ENCODE measurements at regions not wholly inside any gene's neighbourhood (a gene's known extent, or its start where the extent isn't known, plus 50 kb on each side); places are given as distances from the start of the nearest gene placed in this dataset.

DNA sequence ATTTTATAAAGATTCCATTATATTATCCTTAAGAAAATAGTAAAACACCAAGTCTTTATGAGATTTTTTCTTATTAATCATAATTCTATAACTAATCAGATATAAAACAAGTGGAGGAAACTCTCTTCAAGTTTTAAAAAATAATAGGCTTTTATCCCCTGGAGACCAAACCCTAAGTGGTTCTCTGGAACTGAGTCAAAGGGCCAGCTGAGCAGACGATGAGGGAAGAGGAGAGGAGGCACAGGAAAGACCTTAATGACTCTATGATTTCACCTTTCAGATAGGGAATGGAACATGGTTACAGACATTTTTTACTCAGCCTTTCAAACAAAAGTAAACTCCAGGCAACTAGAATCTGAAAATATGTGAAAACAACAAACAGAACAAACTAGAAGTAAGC lies 201.8 kb downstream of the SLC39A8 start:
- H3K4me3 Mint-ChIP-seq: no peak overlapping the region
- no peaks in the 10 kb centered on the region for H3K9me3 Mint-ChIP-seq
- no peaks in the 10 kb centered on the region for H3K27me3 Mint-ChIP-seq
- H3K27ac Mint-ChIP-seq: no peak overlapping the region
- no peaks in the 10 kb centered on the region for H3K36me3 Mint-ChIP-seq
- no peaks in the 10 kb centered on the region for H3K4me1 Mint-ChIP-seq (ENCODE audit: low read depth in 2 of 2)
- no peak for DNase-seq (ENCODE audit: low spot score)
- no peak for ATAC-seq

DNA sequence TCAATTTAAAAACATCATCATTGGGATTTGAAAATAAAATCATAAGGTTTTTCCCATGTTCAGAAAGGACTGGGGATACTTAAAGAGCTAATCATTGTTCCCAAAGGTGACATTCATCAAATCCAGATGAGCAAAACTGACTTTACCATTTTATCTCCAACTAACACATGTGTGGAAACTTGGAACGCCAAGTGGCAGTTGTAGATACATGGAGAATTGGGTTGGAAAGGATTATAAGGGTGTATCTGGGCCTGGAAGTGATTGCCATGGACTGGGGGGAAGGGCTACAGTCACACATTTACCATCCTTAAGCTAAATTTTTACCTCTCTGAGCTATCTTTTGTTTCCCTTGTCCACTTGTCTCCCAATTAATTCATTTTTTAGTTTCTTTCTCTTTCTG lies 203.4 kb downstream of the SLC39A8 start:
- DNase-seq (ENCODE audit: low spot score) (no peak), ATAC-seq (no peak)
- H3K36me3 Mint-ChIP-seq: no peaks in the 10 kb centered on the region
- H3K27me3 Mint-ChIP-seq: no peaks in the 10 kb centered on the region
- no peak overlapping the region for H3K4me3 Mint-ChIP-seq
- H3K4me1 Mint-ChIP-seq (ENCODE audit: low read depth in 2 of 2): no peaks in the 10 kb centered on the region
- H3K9me3 Mint-ChIP-seq: no peaks in the 10 kb centered on the region
- no peak overlapping the region for H3K27ac Mint-ChIP-seq

DNA sequence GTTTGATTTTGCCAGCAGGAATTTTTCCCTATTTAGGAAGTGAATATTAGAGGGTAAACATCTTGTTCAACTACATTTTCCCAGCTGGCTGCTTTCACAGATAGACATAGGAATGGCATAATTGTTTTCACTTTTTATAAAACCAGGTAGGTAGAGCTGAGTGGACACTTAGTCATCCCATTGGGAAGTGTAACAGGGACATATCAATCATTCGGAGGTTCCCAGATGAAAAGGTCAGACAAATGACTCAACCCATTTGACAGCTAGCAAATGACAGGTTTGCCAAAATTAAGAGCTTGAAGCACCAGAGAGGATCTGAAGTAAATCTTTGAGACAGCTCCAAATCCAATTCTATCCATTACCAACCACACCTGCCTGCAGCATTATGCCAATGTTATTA lies 205.3 kb downstream of the SLC39A8 start:
- Mint-ChIP-seq H3K27me3 (no peaks in the 10 kb centered on the region), H3K4me1 (ENCODE audit: low read depth in 2 of 2) (no peaks in the 10 kb centered on the region), H3K36me3 (no peaks in the 10 kb centered on the region)

DNA sequence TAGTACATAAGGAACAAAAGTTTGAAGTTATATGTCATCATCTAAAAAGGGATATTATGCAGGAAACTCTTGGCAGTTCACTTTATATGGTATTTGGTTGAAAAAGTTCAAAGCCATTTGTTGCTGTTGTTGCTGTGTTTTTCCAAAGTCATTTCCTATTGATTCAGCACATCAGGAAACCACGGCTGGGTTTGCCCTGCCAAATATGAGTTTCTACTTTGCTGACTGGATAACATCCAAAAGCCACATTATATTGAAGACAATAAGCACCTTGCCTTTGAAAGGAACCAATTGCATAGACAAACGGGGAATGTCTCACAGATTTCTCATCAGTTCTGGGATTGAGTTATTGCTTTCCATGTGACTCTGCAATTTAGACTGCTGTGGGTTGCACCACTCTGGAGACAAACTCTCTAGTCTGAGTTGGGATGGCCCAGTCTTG lies 206.1 kb downstream of the SLC39A8 start:
- H3K9me3 Mint-ChIP-seq: no peaks in the 10 kb centered on the region
- H3K27ac Mint-ChIP-seq: no peak overlapping the region
- DNase-seq (ENCODE audit: low spot score): no peak
- no peak overlapping the region for H3K4me3 Mint-ChIP-seq
- no peaks in the 10 kb centered on the region for H3K4me1 Mint-ChIP-seq (ENCODE audit: low read depth in 2 of 2)
- ATAC-seq: no peak
- no peaks in the 10 kb centered on the region for H3K27me3 Mint-ChIP-seq
- H3K36me3 Mint-ChIP-seq: no peaks in the 10 kb centered on the region

More for the DNA sequence above, 205.3 kb downstream of the SLC39A8 start:
- DNase-seq (ENCODE audit: low spot score): no peak
- no peak for ATAC-seq
- Mint-ChIP-seq H3K9me3 (no peaks in the 10 kb centered on the region), H3K4me3 (no peak overlapping the region), H3K27ac (no peak overlapping the region)

DNA sequence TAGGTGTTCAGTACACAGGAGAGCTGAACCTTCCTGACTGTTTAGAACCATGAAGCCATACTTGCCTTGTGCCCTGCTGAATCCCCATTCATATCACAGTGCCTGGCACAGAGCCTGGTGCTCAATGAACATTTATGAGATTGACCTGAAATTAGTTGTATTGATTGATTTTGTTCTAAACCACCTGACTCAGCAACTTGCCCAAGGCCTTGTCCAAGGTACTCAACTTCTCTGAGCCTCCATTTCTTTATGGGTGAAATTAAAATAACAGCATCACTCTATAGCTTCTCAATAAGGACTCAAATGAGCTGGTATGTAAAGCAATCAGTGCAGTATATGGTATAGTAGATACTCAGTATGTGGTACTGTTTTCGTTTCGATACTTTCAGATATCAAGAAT lies 208.1 kb downstream of the SLC39A8 start:
- H3K27ac Mint-ChIP-seq: no peak overlapping the region
- no peaks in the 10 kb centered on the region for H3K9me3 Mint-ChIP-seq
- no peaks in the 10 kb centered on the region for H3K36me3 Mint-ChIP-seq
- H3K27me3 Mint-ChIP-seq: no peaks in the 10 kb centered on the region
- H3K4me3 Mint-ChIP-seq: no peak overlapping the region
- DNase-seq (ENCODE audit: low spot score) (no peak), ATAC-seq (no peak)
- no peaks in the 10 kb centered on the region for H3K4me1 Mint-ChIP-seq (ENCODE audit: low read depth in 2 of 2)

DNA sequence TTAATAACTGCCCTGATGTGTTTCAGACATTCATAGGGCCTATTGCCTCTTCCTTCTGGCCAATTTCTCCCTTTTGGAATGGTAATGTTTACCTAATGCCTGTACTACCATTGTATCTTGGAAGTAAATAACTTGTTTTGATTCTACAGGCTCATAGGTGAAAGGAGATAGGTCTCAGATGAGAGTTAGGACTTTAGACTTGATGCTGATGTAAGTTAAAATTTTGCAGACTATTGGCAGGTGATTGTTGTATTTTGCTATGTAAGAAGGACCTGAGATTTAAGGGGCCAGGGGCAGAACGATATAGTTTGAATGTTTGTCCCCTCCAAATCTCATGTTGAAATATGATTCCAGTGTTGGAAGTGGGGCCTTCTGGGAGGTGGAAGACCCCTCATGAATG lies 215.5 kb downstream of the SLC39A8 start:
- Mint-ChIP-seq H3K36me3 (no peaks in the 10 kb centered on the region), H3K27me3 (peaks cover 0 to 8% of the 10 kb centered on the region in 2 donors), H3K4me1 (ENCODE audit: low read depth in 2 of 2) (no peaks in the 10 kb centered on the region), H3K9me3 (peaks cover 8% of the 10 kb centered on the region), H3K27ac (no peak overlapping the region), H3K4me3 (no peak overlapping the region)
- DNase-seq (ENCODE audit: low spot score): no peak
- no peak for ATAC-seq
